GM12891 (cell line): ENCODE measurements at regions not wholly inside any gene's neighbourhood (a gene's known extent, or its start where the extent isn't known, plus 50 kb on each side); places are given as distances from the start of the nearest gene placed in this dataset.

ENCODE experiments used
- PAX5 ChIP-seq: IDR thresholded peaks from 2 replicates; pipeline ENCODE4 v1.6.1; 2011; ENCODE audit warnings: low read length, moderate library complexity, mild to moderate bottlenecking; ENCODE audit not compliant: insufficient read depth, severe bottlenecking
- POLR2A ChIP-seq: IDR thresholded peaks from 2 replicates; pipeline ENCODE4 v1.6.1; 2011; ENCODE audit warnings: low read depth, low read length, control low read depth
- TAF1 ChIP-seq: IDR thresholded peaks from 2 replicates; pipeline ENCODE4 v1.6.1; 2011; ENCODE audit warnings: low read depth, low read length, control low read depth

- TF ChIP-seq POLR2A, result no peak
- no peak for TF ChIP-seq TAF1
- no peak for TF ChIP-seq PAX5
Observed at GRCh38 chr2:6506859-6507258, 358.8 kb downstream of the CMPK2 start.
